ENCODE measurements at regions not wholly inside any gene's neighbourhood (a gene's known extent, or its start where the extent isn't known, plus 50 kb on each side); places are given as distances from the start of the nearest gene placed in this dataset.

GRCh38 chr7:98679741-98680140 lies 62.7 kb downstream of the NPTX2 start:
- DNase-seq, result no peak

DNA sequence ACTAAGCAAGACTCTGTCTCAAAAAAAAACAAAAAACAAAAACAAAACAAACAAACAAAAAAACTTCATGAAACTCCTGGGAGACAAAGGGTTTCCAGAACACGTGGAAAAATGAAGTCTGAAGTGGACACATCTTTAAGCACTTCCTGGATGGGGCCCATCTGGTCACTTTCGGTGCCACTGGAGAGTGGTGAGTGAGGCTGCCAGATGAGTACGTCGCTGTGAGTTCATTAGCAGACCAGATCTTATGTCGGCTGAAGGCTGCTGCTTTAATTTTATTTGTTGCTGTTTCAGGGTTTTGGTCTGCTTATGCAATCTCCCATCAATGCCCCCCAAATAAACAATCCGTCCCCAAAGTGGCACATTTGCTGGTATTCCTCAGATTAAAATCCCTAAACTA lies 64.4 kb downstream of the NPTX2 start:
- no peak for DNase-seq

DNA sequence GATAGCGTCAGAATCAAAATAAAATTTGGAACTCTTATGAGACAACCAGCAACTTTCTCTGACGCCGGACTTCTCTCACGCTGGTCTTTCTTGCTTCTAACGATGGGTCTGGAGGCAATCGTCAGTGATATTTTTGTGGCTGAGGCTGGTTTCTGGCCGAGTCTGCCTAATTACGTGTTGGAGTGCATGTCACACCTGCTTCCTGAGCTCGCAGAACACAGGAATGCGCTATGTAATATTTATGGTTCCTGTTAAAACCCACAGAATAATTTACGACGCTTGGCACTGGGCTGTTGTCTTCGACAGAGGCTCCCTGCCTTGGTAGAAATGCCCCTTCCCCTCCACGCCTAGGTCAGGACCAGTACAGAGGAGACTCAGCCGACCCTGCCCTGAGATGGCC lies 64.9 kb downstream of the NPTX2 start:
- no peak for DNase-seq

GRCh38 chr7:98683514-98683913 lies 66.4 kb downstream of the NPTX2 start:
- DNase-seq, result no peak

- DNase-seq, result no peak
These were observed 68.5 kb downstream of the NPTX2 start for GRCh38 chr7:98685541-98685940.

- no peak for DNase-seq
These were observed 69.5 kb downstream of the NPTX2 start for GRCh38 chr7:98686466-98687080.

DNA sequence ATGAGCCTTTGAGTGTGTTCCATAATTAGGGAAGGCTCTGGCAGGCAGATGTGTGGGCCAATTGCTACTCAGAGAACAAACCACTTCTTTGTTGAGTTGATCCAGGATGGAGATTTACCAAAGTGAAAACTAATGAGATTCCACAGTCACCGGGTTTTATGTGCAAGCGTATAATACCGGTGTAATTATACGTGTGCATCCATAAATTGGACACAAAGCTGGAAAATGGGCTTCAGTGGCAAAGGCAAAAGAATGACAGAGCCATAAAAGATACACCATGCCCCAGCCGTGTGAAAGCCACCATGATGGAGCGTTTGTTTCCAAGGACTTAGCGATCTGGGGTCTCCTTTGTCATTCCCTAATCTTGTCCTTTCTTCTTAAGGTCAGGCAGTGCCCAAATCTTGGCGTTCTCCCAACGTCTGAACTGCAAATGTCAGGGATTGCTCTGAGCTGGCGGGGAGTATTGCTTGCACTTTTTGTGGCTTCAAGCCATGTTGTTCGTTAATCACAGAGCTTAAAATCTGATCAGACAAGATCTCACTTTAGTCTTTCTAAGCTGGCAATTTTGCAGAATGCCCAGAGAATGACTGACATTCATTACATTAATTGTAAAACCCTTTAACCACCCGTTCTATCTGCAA lies 70.1 kb downstream of the NPTX2 start:
- no peak for DNase-seq

DNA sequence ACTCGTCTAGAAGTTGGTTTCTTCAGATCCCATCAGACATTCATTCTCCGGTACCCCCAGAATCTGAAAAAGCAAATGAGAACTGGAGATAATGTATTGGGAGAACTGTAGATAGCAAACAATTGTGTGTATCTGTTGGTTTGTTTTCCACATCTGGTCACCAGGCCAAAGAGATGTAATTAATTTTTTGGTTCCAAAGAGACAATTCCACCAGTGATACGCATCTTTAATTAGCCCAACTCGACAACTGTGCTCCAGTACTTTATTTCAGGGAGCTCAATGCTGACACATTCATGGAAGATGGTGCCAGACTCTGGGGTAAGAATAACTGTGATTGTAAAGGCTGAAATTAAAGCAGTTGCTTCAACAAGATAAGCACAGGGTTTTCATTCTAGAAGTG lies 74.5 kb downstream of the NPTX2 start:
- no peak for DNase-seq

DNA sequence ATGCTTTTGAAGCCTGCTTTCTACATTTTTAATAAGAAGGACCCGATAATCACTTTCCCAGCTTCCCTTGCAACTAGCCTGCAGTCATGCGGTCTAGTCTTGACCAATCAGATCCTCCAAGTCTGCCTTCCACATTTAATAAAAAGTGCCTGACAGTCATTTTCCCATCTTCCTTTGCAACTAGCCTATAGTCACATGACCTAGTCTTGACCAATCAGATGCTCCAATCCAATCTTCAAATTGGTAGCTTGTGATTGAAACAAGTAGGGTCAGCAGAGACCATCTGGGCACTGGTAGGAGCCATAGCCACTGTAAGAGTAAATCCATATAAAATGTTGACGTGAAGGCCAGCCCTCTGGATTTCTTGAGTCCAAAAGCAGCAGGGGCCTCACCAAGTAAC lies 80.0 kb downstream of the NPTX2 start:
- no peak for DNase-seq

GRCh38 chr7:98697485-98698240 lies 80.6 kb downstream of the NPTX2 start:
- no peak for DNase-seq

- no peak for DNase-seq
These were observed 81.9 kb downstream of the NPTX2 start for GRCh38 chr7:98698976-98699375.

DNA sequence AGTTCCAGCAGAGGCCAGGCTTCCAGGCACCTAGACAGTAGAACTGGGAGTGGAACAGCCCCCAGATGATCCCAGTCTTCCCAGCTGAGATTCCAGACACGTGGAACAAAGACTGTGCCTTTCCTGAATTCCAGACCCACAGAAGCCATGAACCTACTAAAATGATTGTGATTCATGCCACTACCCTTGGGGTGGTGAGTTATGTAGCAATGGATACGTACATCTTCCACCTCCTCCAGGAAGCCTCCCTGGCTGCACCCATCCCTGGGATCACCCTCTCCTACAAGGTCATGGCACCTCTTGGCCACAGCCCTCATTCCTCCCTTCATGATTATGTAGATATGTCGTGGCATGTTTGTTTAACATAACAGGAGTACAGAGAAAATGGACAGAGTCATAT lies 83.4 kb downstream of the NPTX2 start:
- DNase-seq, result no peak

- DNase-seq, result no peak
These were observed 84.3 kb downstream of the NPTX2 start for GRCh38 chr7:98701372-98701771.

DNA sequence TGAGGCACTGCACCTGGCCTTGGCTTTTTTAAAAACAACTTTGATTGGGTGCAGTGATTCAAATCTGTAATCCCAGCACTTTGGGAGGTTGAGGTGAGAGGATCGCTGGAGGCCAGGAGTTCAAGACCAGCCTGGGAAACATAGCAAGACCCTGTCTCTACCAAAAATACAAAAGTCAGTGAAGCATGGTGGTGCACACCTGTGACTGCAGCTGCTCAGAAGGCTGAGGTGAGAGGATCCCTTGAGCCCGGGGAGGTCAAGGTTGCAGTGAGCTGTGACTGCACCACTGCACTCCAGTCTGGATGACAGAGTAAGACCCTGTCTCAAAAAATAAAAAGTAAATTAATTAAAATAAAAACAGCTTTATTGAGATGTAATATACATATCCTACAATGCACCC lies 84.9 kb downstream of the NPTX2 start:
- DNase-seq, result no peak

DNA sequence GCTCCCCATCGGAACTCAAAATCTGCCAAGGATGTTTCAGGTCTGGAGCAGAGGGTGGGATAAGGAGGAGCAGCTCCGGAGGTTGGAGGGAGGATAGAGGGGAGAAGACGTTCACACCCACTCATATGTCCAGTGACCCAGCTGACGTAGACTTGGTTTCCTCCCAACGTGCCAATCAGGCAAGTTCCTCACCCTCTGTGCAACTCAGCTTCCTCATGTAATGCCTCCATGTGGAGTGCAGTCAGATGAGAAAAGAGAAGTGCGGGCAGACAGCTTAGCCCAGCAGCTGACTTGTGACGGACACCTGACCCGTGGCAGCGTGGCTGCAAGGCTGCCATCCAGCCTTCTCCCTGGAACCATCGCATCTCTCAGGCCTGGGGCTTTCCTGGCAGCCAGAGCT lies 86.8 kb downstream of the NPTX2 start:
- no peak for DNase-seq

GRCh38 chr7:98705626-98706025 lies 88.5 kb downstream of the NPTX2 start:
- DNase-seq, result no peak

- no peak for DNase-seq
These were observed 90.0 kb downstream of the NPTX2 start for GRCh38 chr7:98707076-98707475.

GRCh38 chr7:98711945-98712344 lies 94.9 kb downstream of the NPTX2 start:
- DNase-seq, result no peak

DNA sequence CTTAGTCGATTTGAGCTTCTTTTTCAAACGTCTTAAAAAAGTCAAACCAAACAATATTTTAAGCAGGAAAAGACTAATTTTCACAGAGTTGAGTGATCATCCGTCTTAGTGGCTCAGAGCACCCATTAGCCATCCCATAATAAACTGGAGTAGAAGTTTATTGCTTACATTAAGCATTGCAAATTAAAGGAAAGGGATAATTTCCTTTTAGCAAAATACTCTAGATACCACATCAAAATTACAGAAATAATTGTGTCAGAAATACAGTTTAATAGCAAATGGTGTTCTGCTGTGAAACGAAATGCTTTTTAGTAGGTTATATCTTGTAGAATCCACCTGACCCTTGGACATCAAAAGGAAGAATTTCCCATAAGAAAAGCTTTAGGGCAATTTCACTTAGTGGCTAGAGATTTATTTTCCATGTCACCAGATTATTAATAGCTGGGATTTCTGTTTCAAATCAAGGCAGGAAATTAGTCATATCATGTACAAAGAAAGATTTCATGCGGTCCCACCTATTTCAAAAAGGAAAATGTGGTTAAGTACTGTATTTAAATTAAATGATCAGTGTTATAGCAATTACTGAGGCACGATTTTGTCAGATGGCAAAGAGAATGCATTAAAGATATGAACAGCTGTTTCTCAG lies 96.2 kb downstream of the NPTX2 start:
- DNase-seq, result no peak

DNA sequence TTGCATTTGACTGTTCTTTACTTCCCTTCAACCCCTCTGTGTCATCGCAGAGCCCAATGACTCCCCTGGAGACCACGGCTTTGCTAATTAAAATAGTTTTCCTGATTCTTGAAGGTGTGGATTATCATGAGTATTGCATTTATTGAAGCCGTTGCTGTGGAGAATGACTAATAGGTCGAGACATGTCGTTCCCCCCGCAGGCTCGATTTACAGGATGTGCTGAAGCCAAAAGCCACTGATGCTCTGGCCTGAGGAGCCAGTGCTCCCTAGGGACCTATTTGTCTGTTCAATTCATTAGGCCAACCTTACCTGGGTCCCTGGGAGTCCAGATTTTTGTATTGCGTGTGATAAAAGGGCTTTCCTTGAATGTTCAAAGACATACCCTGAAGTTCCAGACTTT lies 102.3 kb downstream of the NPTX2 start:
- DNase-seq, result no peak

DNA sequence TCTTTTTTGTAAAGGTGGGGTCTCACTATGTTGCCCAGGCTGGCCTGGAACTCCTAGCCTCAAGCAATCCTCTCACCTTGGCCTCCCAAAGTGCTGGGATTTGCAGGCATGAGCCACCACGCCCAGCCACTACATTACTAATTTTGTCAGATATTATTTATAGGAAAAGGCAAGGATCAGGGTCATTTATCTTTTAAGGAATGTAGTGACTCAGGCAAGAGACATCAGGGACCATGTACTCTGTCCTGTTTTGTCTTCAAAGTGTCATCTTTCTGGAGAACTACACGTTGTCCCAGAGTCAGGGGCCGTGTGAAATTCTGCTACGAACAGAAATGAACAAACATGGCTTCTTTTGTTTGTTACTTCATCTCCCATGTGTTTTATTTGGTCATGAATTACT lies 105.3 kb downstream of the NPTX2 start:
- no peak for DNase-seq

DNA sequence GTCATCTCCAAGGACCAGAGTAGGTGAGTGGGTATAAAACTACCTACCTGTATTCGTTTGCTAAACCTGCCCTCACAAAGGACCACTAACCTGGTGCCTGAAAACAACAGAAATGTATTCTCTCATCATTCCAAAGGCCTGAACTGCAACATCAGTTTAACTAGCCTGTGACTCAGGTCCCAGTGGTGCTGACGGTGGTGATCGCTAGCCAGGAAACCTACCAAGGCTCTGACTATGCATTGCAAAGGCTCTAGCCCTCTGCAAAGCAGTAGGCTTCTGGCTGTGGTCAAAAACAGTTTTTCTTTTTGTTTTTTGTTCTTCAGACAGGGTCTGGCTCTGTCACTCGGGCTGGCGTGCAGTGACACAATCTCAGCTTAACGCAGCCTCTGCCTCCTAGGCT lies 107.5 kb downstream of the NPTX2 start:
- DNase-seq, result no peak

DNA sequence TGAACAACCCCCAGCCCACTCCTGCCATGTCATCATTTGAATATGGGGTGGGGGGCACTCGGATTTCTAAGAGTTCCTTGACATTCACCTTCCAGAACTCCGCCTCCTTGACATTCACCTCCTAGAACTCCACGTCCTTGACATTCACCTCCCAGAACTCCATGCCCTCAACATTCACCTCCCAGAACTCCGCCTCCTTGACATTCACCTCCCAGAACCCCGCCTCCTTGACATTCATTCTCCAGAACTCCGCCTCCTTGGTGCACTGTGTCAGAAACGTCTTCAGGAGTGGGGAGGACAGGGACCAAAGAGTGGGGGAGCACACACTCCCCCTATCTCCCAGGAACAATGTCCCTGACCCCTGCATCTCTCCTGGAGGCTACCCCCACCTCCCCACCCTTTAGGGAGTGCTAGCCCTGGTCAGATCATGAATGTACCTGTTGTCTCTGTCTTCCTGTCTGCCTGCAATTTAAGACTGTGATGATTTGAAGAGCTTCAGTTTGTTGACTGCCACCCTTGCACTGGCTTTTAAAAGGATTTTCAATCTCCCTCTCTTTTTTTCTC lies 110.1 kb downstream of the NPTX2 start:
- no peak for DNase-seq
